ENCODE measurements at regions not wholly inside any gene's neighbourhood (a gene's known extent, or its start where the extent isn't known, plus 50 kb on each side); places are given as distances from the start of the nearest gene placed in this dataset.

DNA sequence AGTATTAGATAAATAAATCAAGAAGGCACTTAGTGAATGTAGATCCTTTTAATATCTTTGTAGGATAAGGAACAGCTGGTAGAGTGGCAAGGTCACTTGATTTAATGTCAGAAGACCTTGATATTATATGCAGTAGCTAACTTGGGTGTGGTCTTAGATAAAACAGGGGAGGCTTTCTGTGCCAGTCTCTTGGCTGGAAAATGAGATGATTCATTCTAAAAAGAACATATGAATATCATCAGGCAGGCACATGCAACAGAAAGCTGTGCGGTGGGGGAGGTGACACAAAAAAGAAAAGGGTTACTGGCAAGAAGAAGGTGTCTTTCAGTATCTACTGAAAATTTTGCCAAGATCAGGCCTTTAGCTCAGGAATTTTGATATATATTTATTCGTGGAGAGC is 931.7 kb upstream of the CELF4 start (continued):
- TF ChIP-seq, protein P1, sequence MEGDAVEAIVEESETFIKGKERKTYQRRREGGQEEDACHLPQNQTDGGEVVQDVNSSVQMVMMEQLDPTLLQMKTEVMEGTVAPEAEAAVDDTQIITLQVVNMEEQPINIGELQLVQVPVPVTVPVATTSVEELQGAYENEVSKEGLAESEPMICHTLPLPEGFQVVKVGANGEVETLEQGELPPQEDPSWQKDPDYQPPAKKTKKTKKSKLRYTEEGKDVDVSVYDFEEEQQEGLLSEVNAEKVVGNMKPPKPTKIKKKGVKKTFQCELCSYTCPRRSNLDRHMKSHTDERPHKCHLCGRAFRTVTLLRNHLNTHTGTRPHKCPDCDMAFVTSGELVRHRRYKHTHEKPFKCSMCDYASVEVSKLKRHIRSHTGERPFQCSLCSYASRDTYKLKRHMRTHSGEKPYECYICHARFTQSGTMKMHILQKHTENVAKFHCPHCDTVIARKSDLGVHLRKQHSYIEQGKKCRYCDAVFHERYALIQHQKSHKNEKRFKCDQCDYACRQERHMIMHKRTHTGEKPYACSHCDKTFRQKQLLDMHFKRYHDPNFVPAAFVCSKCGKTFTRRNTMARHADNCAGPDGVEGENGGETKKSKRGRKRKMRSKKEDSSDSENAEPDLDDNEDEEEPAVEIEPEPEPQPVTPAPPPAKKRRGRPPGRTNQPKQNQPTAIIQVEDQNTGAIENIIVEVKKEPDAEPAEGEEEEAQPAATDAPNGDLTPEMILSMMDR (conservative IDR thresholded peaks at IDR 0.05; ENCODE audit: low read depth in 2 of 2), result no peak
- no peak for TF ChIP-seq REST (IDR thresholded peaks at IDR 0.05; ENCODE audit: unreplicated experiment)
- no peak for TF ChIP-seq EZH2 (IDR thresholded peaks at IDR 0.05; ENCODE audit: low read depth, unreplicated experiment)
- TF ChIP-seq POLR2AphosphoS5 (IDR thresholded peaks at IDR 0.05; ENCODE audit: low read depth), result no peak
- TF ChIP-seq EZH2phosphoT487 (IDR thresholded peaks at IDR 0.05; ENCODE audit: unreplicated experiment), result no peak
- no peak for TF ChIP-seq CREB1 (CRISPR knock-in tag; IDR thresholded peaks at IDR 0.05; ENCODE audit: low read depth)
- no peak for TF ChIP-seq ZNF114 (CRISPR knock-in tag; IDR thresholded peaks at IDR 0.05)

- no peaks in the 10 kb centered on the region for H3K36me3 Mint-ChIP-seq (ENCODE audit: low read depth)
- no peak overlapping the region for H3K4me2 ChIP-seq
- ATAC-seq, result no peak
- no peaks in the 10 kb centered on the region for H3K9me2 ChIP-seq (ENCODE audit: insufficient read depth)
- H3K79me2 ChIP-seq (replicated peaks; ENCODE audit: insufficient read depth), result no peaks in the 10 kb centered on the region
- no peaks in the 10 kb centered on the region for H3K27me3 ChIP-seq (ENCODE audit: insufficient read depth)
- H4K20me1 ChIP-seq (replicated peaks; ENCODE audit: insufficient read depth), result no peaks in the 10 kb centered on the region
- H3K4me3 ChIP-seq, result no peak overlapping the region
- no peaks in the 10 kb centered on the region for H3K36me3 ChIP-seq (ENCODE audit: insufficient read depth)
- DNase-seq (ENCODE audit: low spot score), result no peak
- no peak overlapping the region for H2AFZ ChIP-seq
- TF ChIP-seq REST (IDR thresholded peaks at IDR 0.05; ENCODE audit: unreplicated experiment), result no peak
- H3K9me3 Mint-ChIP-seq, result no peaks in the 10 kb centered on the region
- H3K4me1 Mint-ChIP-seq, result no peaks in the 10 kb centered on the region
- no peak overlapping the region for H3K27ac Mint-ChIP-seq
- no peak overlapping the region for H3K4me3 Mint-ChIP-seq
- peaks cover 2% of the 10 kb centered on the region for H3K27me3 Mint-ChIP-seq (ENCODE audit: insufficient read depth, low read depth, poor library complexity)
- no peaks in the 10 kb centered on the region for H3K4me1 ChIP-seq (ENCODE audit: insufficient read depth)
- no peak overlapping the region for H3K27ac ChIP-seq (ENCODE audit: low read depth)
- no peaks in the 10 kb centered on the region for H3F3A ChIP-seq (replicated peaks; ENCODE audit: low read depth)
Measured at GRCh38 chr18:38496222-38496793, 930.7 kb upstream of the CELF4 start.

Measured in GM23338 (cell line).